ENCODE measurements at regions not wholly inside any gene's neighbourhood (a gene's known extent, or its start where the extent isn't known, plus 50 kb on each side); places are given as distances from the start of the nearest gene placed in this dataset.
"Not testable (repeated sequence)": the region's sequence is repeated elsewhere in the genome, so short reads cannot be mapped to it uniquely, and the experiment has no call there.

DNA sequence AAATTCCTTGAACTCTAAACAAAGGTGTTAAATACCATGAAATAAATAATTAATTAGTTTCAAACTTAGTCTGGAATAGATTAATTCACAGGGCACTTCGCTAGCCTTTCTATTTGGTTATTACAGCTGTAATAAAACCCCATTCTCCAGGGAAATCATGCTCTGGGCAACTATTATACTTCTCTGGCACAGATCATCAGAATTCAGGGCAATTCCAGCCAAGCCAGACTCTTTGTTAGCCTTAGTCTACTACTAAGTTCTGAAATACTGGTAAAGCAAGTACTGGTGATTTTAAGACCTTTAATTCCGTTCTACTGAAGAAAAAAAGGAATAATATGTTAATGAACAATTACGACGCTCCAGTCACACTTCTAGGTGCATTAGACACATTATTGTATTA, 123.4 kb upstream of the PDE1A start (continued):
- TF ChIP-seq REST (IDR thresholded peaks at IDR 0.05; ENCODE audit: unreplicated experiment) (no peak), ETS1 (IDR thresholded peaks at IDR 0.05) (no peak), EZH2phosphoT487 (IDR thresholded peaks at IDR 0.05; ENCODE audit: unreplicated experiment) (no peak), JUNB (IDR thresholded peaks at IDR 0.05; ENCODE audit: unreplicated experiment) (no peak), NANOG (IDR thresholded peaks at IDR 0.05; ENCODE audit: borderline replicate concordance) (no peak)

DNA sequence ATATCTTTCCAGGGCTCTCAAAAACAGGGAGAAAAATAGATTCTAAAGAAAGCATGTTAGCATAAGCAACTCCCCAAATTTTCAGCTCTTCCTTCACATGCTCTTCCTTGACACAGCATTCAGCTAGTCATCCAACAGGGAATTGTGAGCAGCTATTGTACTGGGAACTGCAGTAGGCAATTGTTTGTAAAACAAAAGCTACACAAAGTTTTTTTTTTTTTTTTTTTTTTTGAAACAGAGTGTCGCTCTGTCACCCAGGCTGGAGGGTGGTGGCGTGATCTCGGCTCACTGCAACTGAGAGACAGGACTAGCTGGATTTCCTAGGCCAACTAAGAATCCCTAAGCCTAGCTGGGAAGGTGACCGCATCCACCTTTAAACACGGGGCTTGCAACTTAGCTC, 125.4 kb upstream of the PDE1A start:
- H3K4me3 Mint-ChIP-seq; H3K27me3 ChIP-seq (ENCODE audit: insufficient read depth); H3K27ac ChIP-seq (ENCODE audit: low read depth); H2AFZ ChIP-seq; H3K27me3 Mint-ChIP-seq (ENCODE audit: insufficient read depth, low read depth, poor library complexity); H3K9me2 ChIP-seq (ENCODE audit: insufficient read depth); H4K20me1 ChIP-seq (replicated peaks; ENCODE audit: insufficient read depth); H3K4me1 Mint-ChIP-seq; H3F3A ChIP-seq (replicated peaks; ENCODE audit: low read depth); H3K4me1 ChIP-seq (ENCODE audit: insufficient read depth); H3K36me3 ChIP-seq (ENCODE audit: insufficient read depth); H3K79me2 ChIP-seq (replicated peaks; ENCODE audit: insufficient read depth); ATAC-seq; H3K36me3 Mint-ChIP-seq (ENCODE audit: low read depth); H3K4me3 ChIP-seq; H3K4me2 ChIP-seq; H3K27ac Mint-ChIP-seq; H3K9me3 Mint-ChIP-seq; DNase-seq (ENCODE audit: low spot score): not testable (repeated sequence)

DNA sequence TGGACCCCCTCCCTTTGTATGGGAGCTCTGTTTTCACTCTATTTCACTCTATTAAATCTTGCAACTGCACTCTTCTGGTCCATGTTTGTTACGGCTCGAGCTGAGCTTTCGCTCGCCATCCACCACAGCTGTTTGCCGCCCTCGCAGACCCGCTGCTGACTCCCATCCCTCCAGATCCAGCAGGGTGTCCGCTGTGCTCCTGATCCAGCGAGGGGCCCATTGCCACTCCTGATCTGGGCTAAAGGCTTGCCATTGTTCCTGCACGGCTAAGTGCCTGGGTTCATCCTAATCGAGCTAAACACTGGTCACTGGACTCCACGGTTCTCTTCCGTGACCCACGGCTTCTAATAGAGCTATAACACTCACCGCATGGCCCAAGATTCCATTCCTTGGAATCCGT, 125.9 kb upstream of the PDE1A start:
- ATAC-seq; H3K27ac ChIP-seq (ENCODE audit: low read depth); H3K4me1 Mint-ChIP-seq; H3K79me2 ChIP-seq (replicated peaks; ENCODE audit: insufficient read depth); H3K36me3 ChIP-seq (ENCODE audit: insufficient read depth); DNase-seq (ENCODE audit: low spot score); H3K9me3 Mint-ChIP-seq; H4K20me1 ChIP-seq (replicated peaks; ENCODE audit: insufficient read depth); H3K27me3 Mint-ChIP-seq (ENCODE audit: insufficient read depth, low read depth, poor library complexity); H3K9me2 ChIP-seq (ENCODE audit: insufficient read depth); H3K36me3 Mint-ChIP-seq (ENCODE audit: low read depth); H3K4me2 ChIP-seq; H3K4me3 ChIP-seq; H3K27ac Mint-ChIP-seq; H3K4me1 ChIP-seq (ENCODE audit: insufficient read depth); H3K27me3 ChIP-seq (ENCODE audit: insufficient read depth); H3F3A ChIP-seq (replicated peaks; ENCODE audit: low read depth); H3K4me3 Mint-ChIP-seq; H2AFZ ChIP-seq: not testable (repeated sequence)
